ENCODE measurements at regions not wholly inside any gene's neighbourhood (a gene's known extent, or its start where the extent isn't known, plus 50 kb on each side); places are given as distances from the start of the nearest gene placed in this dataset.
A peak's percentile ranks its signal among the peaks of the same experiment; 100 is the strongest.

GRCh38 chr18:5091741-5092140 is 105.3 kb downstream of the AKAIN1 start:
- Histone ChIP-seq H3K27me3 (ENCODE audit: insufficient read depth, poor library complexity, severe bottlenecking) (no peaks in the 10 kb centered on the region), H3K27ac (replicated peaks) (no peak overlapping the region), H3K4me3 (replicated peaks; ENCODE audit: insufficient read depth, low read length) (no peak overlapping the region)
- TF ChIP-seq POLR2AphosphoS5 (IDR thresholded peaks at IDR 0.05; ENCODE audit: low read depth) (no peak), CTCF (IDR thresholded peaks at IDR 0.05; ENCODE audit: insufficient read depth, low read length) (no peak), GABPA (IDR thresholded peaks at IDR 0.05; ENCODE audit: low read depth) (no peak), SPI1 (IDR thresholded peaks at IDR 0.05; ENCODE audit: borderline replicate concordance, low read depth) (no peak), REST (IDR thresholded peaks at IDR 0.05; ENCODE audit: insufficient replicate concordance, low read depth) (no peak)
- no peak for DNase-seq (ENCODE audit: low read depth in 1 of 2, low spot score in 1 of 2)

- TF ChIP-seq GABPA (IDR thresholded peaks at IDR 0.05; ENCODE audit: low read depth) (no peak), POLR2AphosphoS5 (IDR thresholded peaks at IDR 0.05; ENCODE audit: low read depth) (no peak), REST (IDR thresholded peaks at IDR 0.05; ENCODE audit: insufficient replicate concordance, low read depth) (no peak), SPI1 (IDR thresholded peaks at IDR 0.05; ENCODE audit: borderline replicate concordance, low read depth) (no peak), CTCF (IDR thresholded peaks at IDR 0.05; ENCODE audit: insufficient read depth, low read length) (no peak)
- Histone ChIP-seq H3K27me3 (ENCODE audit: insufficient read depth, poor library complexity, severe bottlenecking) (no peaks in the 10 kb centered on the region), H3K27ac (replicated peaks) (no peak overlapping the region), H3K4me3 (replicated peaks; ENCODE audit: insufficient read depth, low read length) (no peak overlapping the region)
- no peak for DNase-seq (ENCODE audit: low read depth in 1 of 2, low spot score in 1 of 2)
Measured at GRCh38 chr18:5075297-5075696, 121.8 kb downstream of the AKAIN1 start.

GRCh38 chr18:5073026-5073944 is 123.8 kb downstream of the AKAIN1 start:
- TF ChIP-seq SPI1 (IDR thresholded peaks at IDR 0.05; ENCODE audit: borderline replicate concordance, low read depth) (no peak), CTCF (IDR thresholded peaks at IDR 0.05; ENCODE audit: insufficient read depth, low read length) (peak; percentile 58)
- H3K4me3 ChIP-seq (replicated peaks; ENCODE audit: insufficient read depth, low read length) = no peak overlapping the region
- peak; percentile 44 to 52 for DNase-seq (ENCODE audit: low read depth in 1 of 2, low spot score in 1 of 2)
- no peaks in the 10 kb centered on the region for H3K27me3 ChIP-seq (ENCODE audit: insufficient read depth, poor library complexity, severe bottlenecking)
- no peak overlapping the region for H3K27ac ChIP-seq (replicated peaks)
